Panc1 (cell line): ENCODE measurements at regions not wholly inside any gene's neighbourhood (a gene's known extent, or its start where the extent isn't known, plus 50 kb on each side); places are given as distances from the start of the nearest gene placed in this dataset.

Source experiments
- ATAC-seq: fragments of 200-7000 bp; cut with Tn5 transposase; 2 replicates; pipeline ENCODE4 v1.9.1; 2020; ENCODE audit warnings: mild to moderate bottlenecking, moderate library complexity
- BruUV-seq: library from RNA; stranded (reverse); fragments of 400-500 nt; replicated peaks from 2 replicates; lab custom pipeline; 2021; lab: Mats Ljungman, UMichigan
- CTCF ChIA-PET: fragments of 300-600 bp; sonication (Branson Sonifier 250); formaldehyde crosslinking; loops from one replicate; lab custom pipeline; 2022; ENCODE audit warnings: antibody characterized with exemption; lab: Charles Lee
- POLR2A ChIA-PET: fragments of 300-600 bp; sonication (Branson Sonifier 250); formaldehyde crosslinking; loops from one replicate; lab custom pipeline; 2022; ENCODE audit warnings: antibody characterized with exemption; lab: Charles Lee
- DNase-seq: peaks from one replicate; pipeline ENCODE4 v3.0.0-alpha.2; 2010; ENCODE audit warnings: low read depth, low spot score
- H3K27ac ChIP-seq: 2 replicates; pipeline ENCODE4 v1.5.1; 2011; ENCODE audit warnings: mild to moderate bottlenecking, low read length, inconsistent platforms
- H3K27me3 ChIP-seq: fragments of 200-500 bp; sonication (Bioruptor generic); 2 replicates; pipeline ENCODE4 v1.6.0; 2014; ENCODE audit warnings: low read length, inconsistent platforms; ENCODE audit not compliant: control insufficient read depth, insufficient read depth
- H3K36me3 ChIP-seq: fragments of 200-500 bp; sonication (Bioruptor generic); 2 replicates; pipeline ENCODE4 v1.5.1; 2014; ENCODE audit warnings: inconsistent platforms, mild to moderate bottlenecking, low read length, moderate library complexity; ENCODE audit not compliant: control insufficient read depth, insufficient read depth
- H3K4me1 ChIP-seq: 2 replicates; pipeline ENCODE4 v1.5.1; 2011; ENCODE audit warnings: inconsistent platforms, mild to moderate bottlenecking, low read length, moderate library complexity; ENCODE audit not compliant: control insufficient read depth, insufficient read depth
- H3K4me3 ChIP-seq, 2 experiments: 2 replicates each; pipeline ENCODE4 v1.5.1; 2011 to 2012; ENCODE audit warnings: low read depth in 2 of 2, low read length in 2 of 2, mild to moderate bottlenecking in 2 of 2, inconsistent platforms in 1 of 2, moderate library complexity in 1 of 2
- H3K9me3 ChIP-seq: fragments of 200-500 bp; sonication (Bioruptor generic); 2 replicates; pipeline ENCODE4 v1.5.1; 2014; ENCODE audit warnings: low read depth, mild to moderate bottlenecking, inconsistent platforms, low read length, moderate library complexity; ENCODE audit not compliant: control insufficient read depth, insufficient read depth
- CTCF ChIP-seq: fragments of 450-650 bp; IDR thresholded peaks from 2 replicates; pipeline ENCODE4 v1.5.1; 2017; ENCODE audit warnings: mild to moderate bottlenecking
- POLR2AphosphoS5 ChIP-seq: IDR thresholded peaks from 2 replicates; pipeline ENCODE4 v1.6.1; 2012; ENCODE audit warnings: mild to moderate bottlenecking, low read depth, low read length, moderate library complexity
- REST ChIP-seq, 2 experiments: IDR thresholded peaks; 2 replicates each; pipeline ENCODE4 v1.6.1; 2011 to 2012; ENCODE audit warnings: low read depth in 2 of 2, control low read depth in 1 of 2, low read length in 1 of 2, mild to moderate bottlenecking in 1 of 2, moderate library complexity in 1 of 2; ENCODE audit not compliant: insufficient read depth in 1 of 2
- SIN3A ChIP-seq: IDR thresholded peaks from 2 replicates; pipeline ENCODE4 v1.6.1; 2012; ENCODE audit warnings: low read depth, mild to moderate bottlenecking, low read length, moderate library complexity, borderline replicate concordance; ENCODE audit not compliant: insufficient read depth
- TCF7L2 ChIP-seq: IDR thresholded peaks from 2 replicates; pipeline ENCODE4 v1.6.1; 2011; ENCODE audit warnings: mild to moderate bottlenecking, low read depth, low read length, inconsistent platforms
- in situ Hi-C: cut with HindIII; loops from 2 replicates; pipeline ENCODE4 v1.10.0; 2016; ENCODE audit warnings: low sequenced_read_pairs, low pct_unique_long_range_greater_than_20kb
- intact Hi-C: fragments of 100-400 bp; cut with micrococcal nuclease; formaldehyde crosslinking; loops from one replicate; pipeline ENCODE4 v1.10.0; 2022; ENCODE audit not compliant: unreplicated experiment

GRCh38 chr18:75698861-75699260 lies 271.4 kb upstream of the SMIM21 start:
- intact Hi-C loops (no loop called here), in situ Hi-C loops (no loop called here)
- H3K4me3 ChIP-seq, result no peak overlapping the region
- BruUV-seq, result no TSS peak
- no peaks in the 10 kb centered on the region for H3K36me3 ChIP-seq
- TF ChIP-seq TCF7L2 (no peak), SIN3A (no peak), POLR2AphosphoS5 (no peak), REST (IDR thresholded peaks at IDR 0.05; ENCODE audit: insufficient read depth in 1 of 2, low read depth in 2 of 2, low read length in 1 of 2) (no peak), CTCF (no peak)
- H3K4me1 ChIP-seq, result no peaks in the 10 kb centered on the region
- H3K27ac ChIP-seq, result no peak overlapping the region
- no peaks in the 10 kb centered on the region for H3K9me3 ChIP-seq
- DNase-seq, result no peak
- ChIA-PET POLR2A (no interaction called here), CTCF (no interaction called here)
- H3K27me3 ChIP-seq, result no peaks in the 10 kb centered on the region
- no peak for ATAC-seq

GRCh38 chr18:75697493-75697892 lies 270.0 kb upstream of the SMIM21 start:
- ChIA-PET CTCF (interaction anchor here (0.6 kb wide), 1 partner anchor 938 kb away, joined by 3 read pairs; no protein-coding TSS in a partner anchor), POLR2A (no interaction called here)
- TF ChIP-seq SIN3A (no peak), REST (IDR thresholded peaks at IDR 0.05; ENCODE audit: insufficient read depth in 1 of 2, low read depth in 2 of 2, low read length in 1 of 2) (no peak), POLR2AphosphoS5 (no peak), CTCF (no peak), TCF7L2 (no peak)
- Histone ChIP-seq H3K27ac (no peak overlapping the region), H3K4me1 (no peaks in the 10 kb centered on the region), H3K9me3 (no peaks in the 10 kb centered on the region), H3K36me3 (no peaks in the 10 kb centered on the region), H3K27me3 (no peaks in the 10 kb centered on the region), H3K4me3 (no peak overlapping the region)
- DNase-seq, result no peak
- ATAC-seq, result no peak
- no TSS peak for BruUV-seq
- intact Hi-C loops, result no loop called here
- in situ Hi-C loops, result no loop called here
